PC-3 (cell line): ENCODE measurements at regions not wholly inside any gene's neighbourhood (a gene's known extent, or its start where the extent isn't known, plus 50 kb on each side); places are given as distances from the start of the nearest gene placed in this dataset.

Source experiments
- ATAC-seq: fragments of 200-7000 bp; cut with Tn5 transposase; 2 replicates; pipeline ENCODE4 v1.9.1; 2020; ENCODE audit warnings: mild to moderate bottlenecking, moderate library complexity
- BruUV-seq: library from RNA; stranded (reverse); fragments of 400-500 nt; replicated peaks from 2 replicates; lab custom pipeline; 2021; lab: Mats Ljungman, UMichigan
- CTCF ChIA-PET: fragments of 300-600 bp; sonication (Branson Sonifier 250); formaldehyde crosslinking; loops from one replicate; lab custom pipeline; 2022; ENCODE audit warnings: antibody characterized with exemption; lab: Charles Lee
- POLR2A ChIA-PET: fragments of 300-600 bp; sonication (Branson Sonifier 250); formaldehyde crosslinking; loops from one replicate; lab custom pipeline; 2022; ENCODE audit warnings: antibody characterized with exemption; ENCODE audit not compliant: unreplicated experiment; lab: Charles Lee
- DNase-seq: peaks from one replicate; pipeline ENCODE4 v3.0.0-alpha.2; 2015
- H2AFZ ChIP-seq: fragments of 300-600 bp; sonication (generic); 2 replicates; pipeline ENCODE4 v1.6.0; 2016; ENCODE audit warnings: antibody characterized with exemption, low read length
- H3F3A ChIP-seq: fragments of 300-600 bp; sonication (generic); one replicate; pipeline ENCODE4 v1.6.0; 2017; ENCODE audit warnings: antibody characterized with exemption, low read length, control low read depth, mild to moderate bottlenecking; ENCODE audit not compliant: unreplicated experiment
- H3K27ac ChIP-seq: fragments of 300-600 bp; sonication (generic); 2 replicates; pipeline ENCODE4 v1.5.1; 2016; ENCODE audit warnings: mild to moderate bottlenecking, low read length
- H3K27me3 ChIP-seq: fragments of 300-600 bp; sonication (generic); 2 replicates; pipeline ENCODE4 v1.6.1; 2016; ENCODE audit warnings: low read length, mixed read lengths
- H3K36me3 ChIP-seq: fragments of 300-600 bp; sonication (generic); 2 replicates; pipeline ENCODE4 v1.6.1; 2016; ENCODE audit warnings: low read depth, mixed run types, low read length, mixed read lengths
- H3K4me1 ChIP-seq: fragments of 300-600 bp; sonication (generic); 2 replicates; pipeline ENCODE4 v1.5.1; 2016; ENCODE audit warnings: low read length; ENCODE audit not compliant: insufficient read depth
- H3K4me2 ChIP-seq: fragments of 300-600 bp; sonication (generic); 2 replicates; pipeline ENCODE4 v1.6.0; 2016; ENCODE audit warnings: low read length
- H3K4me3 ChIP-seq: fragments of 300-600 bp; sonication (generic); 2 replicates; pipeline ENCODE4 v1.5.1; 2016; ENCODE audit warnings: mild to moderate bottlenecking, low read length, mixed read lengths
- H3K79me2 ChIP-seq: fragments of 300-600 bp; sonication (generic); 2 replicates; pipeline ENCODE4 v1.6.1; 2017; ENCODE audit warnings: low read length, mixed read lengths
- H3K9ac ChIP-seq: fragments of 300-600 bp; sonication (generic); 2 replicates; pipeline ENCODE4 v1.6.0; 2016; ENCODE audit warnings: mild to moderate bottlenecking, low read length
- H3K9me2 ChIP-seq: fragments of 300-600 bp; sonication (generic); replicated peaks from 2 replicates; pipeline ENCODE4 v1.6.1; 2016; ENCODE audit warnings: mixed run types, low read length, mixed read lengths
- H3K9me3 ChIP-seq: fragments of 300-600 bp; sonication (generic); 2 replicates; pipeline ENCODE4 v1.6.1; 2016; ENCODE audit warnings: low read length, mixed read lengths
- H4K20me1 ChIP-seq: fragments of 300-600 bp; sonication (generic); 2 replicates; pipeline ENCODE4 v1.6.1; 2016; ENCODE audit warnings: low read length, mixed read lengths
- CTCF ChIP-seq: fragments of 300-600 bp; sonication (generic); conservative IDR thresholded peaks from 2 replicates; pipeline ENCODE4 v1.5.1; 2017; ENCODE audit warnings: antibody characterized with exemption, low read depth, mild to moderate bottlenecking, low read length
- EZH2 ChIP-seq: fragments of 300-600 bp; sonication (generic); IDR thresholded peaks from one replicate; pipeline ENCODE4 v1.6.1; 2017; ENCODE audit warnings: antibody characterized with exemption, mild to moderate bottlenecking, low read length; ENCODE audit not compliant: unreplicated experiment
- EZH2phosphoT487 ChIP-seq: fragments of 300-600 bp; sonication (generic); IDR thresholded peaks from 2 replicates; pipeline ENCODE4 v1.6.1; 2018; ENCODE audit warnings: mild to moderate bottlenecking, antibody characterized with exemption, low read length, borderline replicate concordance
- intact Hi-C: fragments of 100-400 bp; cut with micrococcal nuclease; formaldehyde crosslinking; loops from 2 replicates; pipeline ENCODE4 v1.9.0; 2023

DNA sequence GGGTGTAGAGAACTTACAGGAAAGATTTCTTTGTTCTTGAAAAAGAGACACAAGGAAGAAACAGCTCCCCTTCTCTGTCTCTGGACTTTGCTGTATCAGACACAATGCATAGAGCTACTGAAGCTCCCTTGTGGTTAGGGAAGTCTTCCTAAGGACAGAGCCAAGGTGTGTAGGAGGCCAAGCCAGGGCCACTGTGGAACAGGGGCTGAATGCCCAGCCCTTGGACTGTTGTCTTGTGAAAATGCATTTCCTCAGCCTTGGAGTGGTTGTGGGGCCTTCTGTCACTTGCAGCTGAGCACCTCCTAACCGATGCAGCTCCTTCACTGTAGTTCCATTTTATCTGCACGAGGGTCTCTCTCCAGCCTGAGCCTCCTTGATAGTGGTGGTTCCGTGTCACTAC is 353.4 kb downstream of the CCSER2 start:
- Histone ChIP-seq H3F3A (no peaks in the 10 kb centered on the region), H4K20me1 (no peaks in the 10 kb centered on the region), H3K9ac (no peak overlapping the region), H3K27ac (no peak overlapping the region), H3K9me3 (no peaks in the 10 kb centered on the region), H3K4me2 (no peak overlapping the region), H3K4me1 (no peaks in the 10 kb centered on the region), H3K4me3 (no peak overlapping the region), H3K79me2 (no peaks in the 10 kb centered on the region), H3K9me2 (no peaks in the 10 kb centered on the region), H3K27me3 (0 out of 2 replicates have a peak, but pooled peaks cover 10% of the 10 kb centered on the region), H2AFZ (no peak overlapping the region), H3K36me3 (no peaks in the 10 kb centered on the region)
- DNase-seq (no peak), ATAC-seq (no peak)
- CTCF ChIA-PET: no interaction called here
- intact Hi-C loops: no loop called here
- POLR2A ChIA-PET: no interaction called here
- no peak for TF ChIP-seq CTCF
- TF ChIP-seq EZH2: no peak
- no peak for TF ChIP-seq EZH2phosphoT487
- no TSS peak for BruUV-seq

- no TSS peak for BruUV-seq
Observed at GRCh38 chr10:84683550-84683949, 355.2 kb downstream of the CCSER2 start.

More at GRCh38 chr10:84683550-84683949, 355.2 kb downstream of the CCSER2 start:
- H3K9me3 ChIP-seq: no peaks in the 10 kb centered on the region
- H3K27me3 ChIP-seq: 0 out of 2 replicates have a peak, but pooled peaks cover 5% of the 10 kb centered on the region
- no peak for TF ChIP-seq CTCF
- no peaks in the 10 kb centered on the region for H3F3A ChIP-seq
- ATAC-seq (no peak), DNase-seq (no peak)
- H3K9me2 ChIP-seq: no peaks in the 10 kb centered on the region
- H2AFZ ChIP-seq: no peak overlapping the region
- intact Hi-C loops: no loop called here
- POLR2A ChIA-PET: no interaction called here
- no peak overlapping the region for H3K4me3 ChIP-seq
- H3K9ac ChIP-seq: no peak overlapping the region
- H4K20me1 ChIP-seq: no peaks in the 10 kb centered on the region
- H3K27ac ChIP-seq: no peak overlapping the region
- no peak overlapping the region for H3K4me2 ChIP-seq
- no peaks in the 10 kb centered on the region for H3K4me1 ChIP-seq
- CTCF ChIA-PET: no interaction called here
- H3K79me2 ChIP-seq: no peaks in the 10 kb centered on the region
- H3K36me3 ChIP-seq: no peaks in the 10 kb centered on the region
